DND-41 (cell line): ENCODE measurements at regions not wholly inside any gene's neighbourhood (a gene's known extent, or its start where the extent isn't known, plus 50 kb on each side); places are given as distances from the start of the nearest gene placed in this dataset.

Source experiments
- ATAC-seq: fragments of 200-7000 bp; cut with Tn5 transposase; 3 replicates; pipeline ENCODE4 v1.9.1; 2021; ENCODE audit warnings: low read depth; ENCODE audit not compliant: insufficient read depth
- DNase-seq: peaks from one replicate; pipeline ENCODE4 v3.0.0-alpha.2; 2020
- H2AFZ ChIP-seq: 2 replicates; pipeline ENCODE4 v1.6.0; 2012; ENCODE audit warnings: low read depth, low read length
- H3K27ac ChIP-seq: 2 replicates; pipeline ENCODE4 v1.5.1; 2012; ENCODE audit warnings: low read length, inconsistent platforms
- H3K27me3 ChIP-seq: fragments of 200-600 bp; sonication (generic); 2 replicates; pipeline ENCODE4 v1.6.0; 2012; ENCODE audit warnings: low read length, mild to moderate bottlenecking, inconsistent platforms; ENCODE audit not compliant: insufficient read depth, poor library complexity
- H3K36me3 ChIP-seq: 2 replicates; pipeline ENCODE4 v1.5.1; 2012; ENCODE audit warnings: low read length, inconsistent platforms; ENCODE audit not compliant: insufficient read depth
- H3K4me1 ChIP-seq: 2 replicates; pipeline ENCODE4 v1.5.1; 2012; ENCODE audit warnings: mild to moderate bottlenecking, low read length; ENCODE audit not compliant: insufficient read depth
- H3K4me2 ChIP-seq: 2 replicates; pipeline ENCODE4 v1.6.0; 2012; ENCODE audit warnings: mild to moderate bottlenecking, moderate library complexity, low read length, inconsistent platforms; ENCODE audit not compliant: insufficient read depth
- H3K4me3 ChIP-seq, 2 experiments: fragments of 200-600 bp in 1 of 2; shearing (Covaris generic) in 1 of 2; 2 replicates each; pipeline ENCODE4 v1.5.1; 2012 to 2016; ENCODE audit warnings: inconsistent platforms in 2 of 2, low read length in 2 of 2, mild to moderate bottlenecking in 2 of 2, low read depth in 1 of 2, moderate library complexity in 1 of 2
- H3K79me2 ChIP-seq: 2 replicates; pipeline ENCODE4 v1.6.0; 2012; ENCODE audit warnings: low read length, inconsistent platforms; ENCODE audit not compliant: insufficient read depth
- H3K9ac ChIP-seq: 2 replicates; pipeline ENCODE4 v1.6.0; 2012; ENCODE audit warnings: low read depth, mild to moderate bottlenecking, inconsistent platforms, low read length, moderate library complexity
- H3K9me3 ChIP-seq: 2 replicates; pipeline ENCODE4 v1.5.1; 2012; ENCODE audit warnings: low read length, moderate library complexity, mild to moderate bottlenecking, inconsistent platforms; ENCODE audit not compliant: insufficient read depth, severe bottlenecking
- H4K20me1 ChIP-seq: 2 replicates; pipeline ENCODE4 v1.6.0; 2012; ENCODE audit warnings: low read length; ENCODE audit not compliant: insufficient read depth
- CTCF ChIP-seq: IDR thresholded peaks from 2 replicates; pipeline ENCODE4 v1.5.1; 2012; ENCODE audit warnings: borderline replicate concordance, low read length, moderate library complexity, mild to moderate bottlenecking; ENCODE audit not compliant: poor library complexity, severe bottlenecking; ENCODE audit errors: extremely low read depth
- EZH2 ChIP-seq: IDR thresholded peaks from 3 replicates; pipeline ENCODE4 v1.6.1; 2012; ENCODE audit warnings: borderline replicate concordance, low read depth, mild to moderate bottlenecking, moderate library complexity, low read length, inconsistent platforms; ENCODE audit not compliant: severe bottlenecking

- Histone ChIP-seq H3K79me2 (no peaks in the 10 kb centered on the region), H3K9me3 (no peaks in the 10 kb centered on the region), H3K27ac (no peak overlapping the region), H3K4me3 (no peak overlapping the region), H3K9ac (no peak overlapping the region), H2AFZ (no peak overlapping the region), H3K4me1 (no peaks in the 10 kb centered on the region), H3K27me3 (no peaks in the 10 kb centered on the region), H4K20me1 (no peaks in the 10 kb centered on the region), H3K36me3 (no peaks in the 10 kb centered on the region), H3K4me2 (no peak overlapping the region)
- no peak for TF ChIP-seq EZH2
- no peak for ATAC-seq
- DNase-seq: no peak
Observed at GRCh38 chr5:107134931-107135330, 535.8 kb downstream of the EFNA5 start.

- DNase-seq: no peak
- no peaks in the 10 kb centered on the region for H4K20me1 ChIP-seq
- no peak overlapping the region for H3K9ac ChIP-seq
- no peak for TF ChIP-seq EZH2
- no peak for TF ChIP-seq CTCF
- ATAC-seq: no peak
- no peaks in the 10 kb centered on the region for H3K79me2 ChIP-seq
- H3K4me3 ChIP-seq: no peak overlapping the region
- H3K27me3 ChIP-seq: no peaks in the 10 kb centered on the region
- no peaks in the 10 kb centered on the region for H3K4me1 ChIP-seq
- H3K9me3 ChIP-seq: no peaks in the 10 kb centered on the region
- no peak overlapping the region for H2AFZ ChIP-seq
- H3K27ac ChIP-seq: no peak overlapping the region
- no peak overlapping the region for H3K4me2 ChIP-seq
- no peaks in the 10 kb centered on the region for H3K36me3 ChIP-seq
Observed at GRCh38 chr5:107129051-107129450, 541.7 kb downstream of the EFNA5 start.

GRCh38 chr5:107127878-107128277, 542.9 kb downstream of the EFNA5 start:
- Histone ChIP-seq H3K27ac (no peak overlapping the region), H2AFZ (no peak overlapping the region), H3K4me1 (no peaks in the 10 kb centered on the region), H3K79me2 (no peaks in the 10 kb centered on the region), H3K9me3 (no peaks in the 10 kb centered on the region), H3K4me3 (no peak overlapping the region), H4K20me1 (no peaks in the 10 kb centered on the region), H3K27me3 (no peaks in the 10 kb centered on the region), H3K4me2 (no peak overlapping the region), H3K36me3 (no peaks in the 10 kb centered on the region), H3K9ac (no peak overlapping the region)
- TF ChIP-seq EZH2: no peak
- no peak for TF ChIP-seq CTCF
- no peak for DNase-seq
- no peak for ATAC-seq

- H3K9me3 ChIP-seq: no peaks in the 10 kb centered on the region
- no peaks in the 10 kb centered on the region for H3K27me3 ChIP-seq
- H3K27ac ChIP-seq: no peak overlapping the region
- DNase-seq: no peak
- no peaks in the 10 kb centered on the region for H3K36me3 ChIP-seq
- TF ChIP-seq EZH2 (no peak), CTCF (no peak)
- ATAC-seq: no peak
- no peaks in the 10 kb centered on the region for H3K79me2 ChIP-seq
- no peaks in the 10 kb centered on the region for H4K20me1 ChIP-seq
- no peak overlapping the region for H3K9ac ChIP-seq
- H3K4me3 ChIP-seq: no peak overlapping the region
- H3K4me1 ChIP-seq: no peaks in the 10 kb centered on the region
- H2AFZ ChIP-seq: no peak overlapping the region
- no peak overlapping the region for H3K4me2 ChIP-seq
Observed at GRCh38 chr5:107126341-107126740, 544.4 kb downstream of the EFNA5 start.
